GM12892 (cell line): ENCODE measurements at regions not wholly inside any gene's neighbourhood (a gene's known extent, or its start where the extent isn't known, plus 50 kb on each side); places are given as distances from the start of the nearest gene placed in this dataset.

Experiments
- DNase-seq: peaks from one replicate; pipeline ENCODE4 v3.0.0; 2011; ENCODE audit not compliant: insufficient read length
- FAIRE-seq: peaks from 2 replicates; lab custom pipeline; 2011; peaks lifted over from hg19 to GRCh38; lab: Jason Lieb, UNC
- POLR2A ChIP-seq: IDR thresholded peaks from 2 replicates; pipeline ENCODE4 v1.6.1; 2011; ENCODE audit warnings: low read depth, low read length, control low read depth
- POLR2AphosphoS5 ChIP-seq: IDR thresholded peaks from 2 replicates; pipeline ENCODE4 v1.6.1; 2011; ENCODE audit warnings: low read depth, low read length, control low read depth
- TAF1 ChIP-seq: IDR thresholded peaks from 2 replicates; pipeline ENCODE4 v1.6.1; 2011; ENCODE audit warnings: low read depth, mild to moderate bottlenecking, control low read depth, low read length, borderline replicate concordance

DNA sequence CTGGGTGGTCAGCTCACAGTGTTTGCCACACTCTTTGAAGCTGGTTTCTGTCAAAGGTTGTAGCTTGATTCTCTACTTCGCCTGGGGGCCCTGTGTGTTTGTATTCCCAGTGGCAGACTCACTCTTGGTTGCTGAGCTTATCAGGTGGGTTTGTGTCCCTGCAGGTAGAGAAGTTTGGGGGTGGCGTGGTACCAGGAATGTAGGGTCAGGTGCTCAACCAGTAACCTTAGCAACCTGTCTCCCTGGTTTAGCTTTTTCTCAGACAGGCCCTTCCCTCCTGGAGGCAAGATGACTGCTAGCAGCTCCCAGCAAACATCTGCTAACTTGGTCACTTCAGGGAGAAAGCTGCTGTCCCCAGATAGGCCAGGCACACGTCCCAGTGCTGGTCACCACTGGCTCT, 352.2 kb downstream of the AACS start:
- TF ChIP-seq TAF1 = no peak
- TF ChIP-seq POLR2A = no peak
- no peak for TF ChIP-seq POLR2AphosphoS5
- no peak for DNase-seq
- FAIRE-seq = no peak

DNA sequence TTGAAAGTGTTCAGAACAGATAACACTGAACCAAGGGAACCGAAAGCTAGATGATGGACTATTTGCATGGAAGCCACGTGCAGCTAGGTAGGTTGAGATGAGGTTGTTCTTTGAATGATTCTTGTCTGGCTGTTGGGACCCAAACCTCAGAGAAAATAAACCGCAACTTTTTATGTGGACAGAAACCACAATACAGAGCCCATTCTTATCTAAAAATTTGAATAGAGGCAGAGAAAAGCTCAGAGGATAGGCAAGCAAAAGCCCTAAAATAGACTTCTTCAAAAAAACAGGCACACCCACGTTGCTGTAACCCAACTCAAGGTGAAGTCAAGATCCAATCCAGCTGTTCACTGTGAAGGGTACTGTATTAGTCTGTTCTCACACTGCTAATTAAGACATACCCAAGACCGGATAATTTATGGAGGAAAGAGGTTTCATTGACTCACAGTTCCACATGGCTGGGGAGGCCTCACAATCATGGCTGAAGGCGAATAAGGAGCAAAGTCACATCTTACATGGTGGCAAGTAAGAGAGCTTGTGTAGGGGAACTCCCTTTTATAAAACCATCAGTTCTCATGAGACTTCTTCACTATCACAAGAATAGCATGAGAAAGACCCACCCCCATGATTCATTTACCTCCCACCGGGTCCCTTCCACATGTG, 353.8 kb downstream of the AACS start:
- TF ChIP-seq POLR2A (no peak), POLR2AphosphoS5 (no peak), TAF1 (no peak)
- DNase-seq (no peak), FAIRE-seq (peak; percentile 67)

DNA sequence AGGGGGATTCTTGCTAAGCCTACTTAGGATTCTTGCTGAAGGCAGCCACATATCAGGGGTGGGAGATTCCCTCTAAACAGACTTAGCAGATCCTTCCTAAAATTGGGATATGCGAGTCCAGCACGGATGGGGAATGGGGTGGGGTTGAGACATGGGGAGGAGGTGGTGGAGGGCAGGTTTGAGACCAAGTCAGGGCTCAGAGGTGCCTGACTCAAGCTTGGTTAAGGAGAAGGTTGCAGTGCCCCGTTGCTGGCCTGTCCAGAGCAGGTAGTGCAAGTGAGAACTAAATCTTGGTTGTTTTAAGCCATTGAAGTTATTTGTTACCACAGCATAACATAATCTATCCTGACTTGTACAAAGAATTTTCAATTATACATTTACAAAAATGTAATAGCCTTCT, 359.7 kb downstream of the AACS start:
- DNase-seq = no peak
- no peak for FAIRE-seq
- TF ChIP-seq TAF1 = no peak
- TF ChIP-seq POLR2A = no peak

DNA sequence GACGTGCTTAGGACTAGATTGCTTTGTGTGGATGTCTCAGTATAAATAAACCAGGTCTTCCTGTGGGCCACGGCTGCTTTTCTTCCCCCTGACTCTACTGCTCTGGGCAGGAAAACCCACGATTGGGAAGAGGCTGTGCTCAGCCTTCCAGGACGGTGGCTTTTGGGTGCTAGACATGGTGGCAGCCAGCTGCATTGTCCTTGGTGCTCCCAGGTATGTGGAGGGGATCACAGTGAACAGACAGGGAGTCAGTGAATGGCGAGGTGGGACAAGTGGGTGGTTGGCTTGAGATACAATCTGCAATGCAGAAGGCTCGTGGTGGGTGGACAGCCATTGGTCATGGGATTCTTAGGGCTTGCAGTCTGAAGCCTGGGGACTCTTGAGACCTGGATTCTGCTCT, 366.3 kb downstream of the AACS start:
- FAIRE-seq (no peak), DNase-seq (no peak)
- no peak for TF ChIP-seq POLR2AphosphoS5
- TF ChIP-seq TAF1 = no peak
- no peak for TF ChIP-seq POLR2A

DNA sequence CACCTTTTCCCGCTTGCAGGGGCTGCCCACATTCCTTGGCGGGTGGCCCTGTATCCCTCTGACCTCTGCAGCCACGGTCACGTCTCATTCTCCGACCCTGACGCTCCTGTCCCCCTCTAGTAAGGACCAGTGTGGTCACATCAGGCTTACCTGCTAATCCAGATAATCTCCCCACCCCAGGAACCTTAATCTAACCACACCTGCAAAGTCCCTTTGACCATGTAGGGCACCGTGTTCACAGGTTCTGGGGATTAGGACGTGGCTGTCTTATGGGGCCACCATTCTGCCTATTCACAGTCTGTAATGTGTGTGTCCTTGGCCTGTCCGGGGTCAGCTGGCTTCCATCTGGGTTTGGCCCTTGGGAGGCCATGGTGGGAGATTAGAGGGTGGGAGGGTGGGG, 368.9 kb downstream of the AACS start:
- DNase-seq (no peak), FAIRE-seq (no peak)
- no peak for TF ChIP-seq POLR2A
- no peak for TF ChIP-seq TAF1
- TF ChIP-seq POLR2AphosphoS5 = no peak

DNA sequence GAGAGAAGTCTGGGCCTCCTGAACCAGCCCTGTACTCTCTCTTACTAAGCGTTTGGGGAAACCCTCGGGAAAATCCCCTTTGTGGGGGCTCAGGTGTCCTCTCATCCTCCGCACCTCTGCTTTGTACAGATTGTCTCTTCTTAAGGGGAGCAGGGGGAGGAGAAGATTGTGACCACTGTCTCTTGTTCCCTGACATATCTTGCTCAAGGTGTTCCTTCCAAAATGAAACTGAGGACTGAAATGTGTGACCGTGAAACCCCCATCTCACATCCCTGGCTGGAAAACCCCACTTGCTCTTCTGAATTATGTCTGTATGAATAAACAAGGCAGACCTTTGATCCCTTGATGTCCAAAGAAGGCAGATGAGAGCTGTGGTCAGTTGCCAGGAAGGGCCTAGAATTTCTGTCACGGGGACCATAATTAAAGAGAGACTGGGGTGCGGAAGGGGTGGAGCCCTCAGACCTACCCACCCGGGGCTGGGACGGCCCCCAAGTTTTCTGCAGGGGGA, 369.8 kb downstream of the AACS start:
- no peak for TF ChIP-seq POLR2AphosphoS5
- no peak for TF ChIP-seq POLR2A
- TF ChIP-seq TAF1 = no peak

DNA sequence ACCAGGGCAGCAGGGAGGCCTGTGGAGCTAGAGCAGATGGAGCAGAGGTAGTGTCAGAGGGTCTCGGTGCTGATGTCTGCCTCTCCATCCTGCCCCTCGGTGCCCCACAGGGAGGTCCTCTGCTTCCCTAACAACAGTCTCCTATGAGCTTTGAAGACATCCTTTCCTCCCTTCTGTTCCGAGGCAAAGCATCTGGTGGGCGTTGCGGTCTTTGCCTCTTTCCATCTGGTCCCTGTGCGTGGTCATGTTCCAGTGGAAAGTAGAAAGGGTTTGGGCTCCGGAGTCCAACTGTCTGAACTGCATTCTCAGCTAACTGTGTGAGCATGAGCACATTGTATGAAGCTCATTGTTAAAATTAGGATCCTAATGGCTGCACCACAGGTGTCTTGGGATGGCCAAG, 370.6 kb downstream of the AACS start:
- FAIRE-seq = no peak

More for the DNA sequence above, 369.8 kb downstream of the AACS start:
- DNase-seq (peak; percentile 32), FAIRE-seq (peak; percentile 90)

DNA sequence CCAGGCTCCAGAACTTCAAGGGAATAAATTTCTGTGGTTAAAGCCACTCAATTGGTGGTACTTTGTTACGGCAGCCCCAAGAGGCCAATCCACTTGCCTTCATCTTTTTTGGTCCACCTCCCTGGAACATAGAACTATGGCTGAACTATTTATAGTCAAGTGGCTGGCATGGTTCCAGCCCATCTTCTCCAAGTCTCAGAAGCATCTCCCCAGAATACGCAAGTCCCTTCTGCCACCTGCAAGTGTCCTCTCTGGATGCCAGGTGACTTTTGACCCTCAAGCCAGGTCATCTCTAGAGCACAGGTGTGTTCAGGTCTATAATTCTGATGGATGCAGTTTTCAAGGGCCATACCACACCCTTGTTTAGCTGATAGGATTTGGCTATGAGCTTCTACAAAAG, 371.5 kb downstream of the AACS start:
- TF ChIP-seq TAF1 = no peak
- FAIRE-seq (no peak), DNase-seq (no peak)

More for the DNA sequence above, 370.6 kb downstream of the AACS start:
- no peak for TF ChIP-seq POLR2A
- no peak for TF ChIP-seq TAF1
- TF ChIP-seq POLR2AphosphoS5 = no peak
- DNase-seq = no peak

DNA sequence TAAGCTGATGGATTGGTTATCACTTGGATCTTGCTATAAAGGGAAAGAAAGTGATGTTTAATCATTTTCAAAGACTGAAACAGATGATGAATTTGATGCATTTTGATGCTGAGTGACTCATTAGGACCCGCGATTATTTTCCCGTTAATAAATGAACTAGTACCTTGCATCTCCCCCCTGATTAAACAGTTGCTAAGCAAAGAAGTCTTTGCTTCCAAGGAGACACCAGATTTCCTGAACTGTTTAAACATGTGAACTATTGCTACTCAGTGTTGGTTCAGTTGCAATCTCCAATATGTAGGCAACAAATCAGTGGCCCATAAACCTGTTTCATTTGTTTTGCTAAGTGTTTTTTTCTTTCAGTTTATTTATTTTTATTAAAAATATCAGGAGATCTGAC, 375.2 kb downstream of the AACS start:
- DNase-seq (no peak), FAIRE-seq (no peak)
- TF ChIP-seq POLR2A (no peak), TAF1 (no peak), POLR2AphosphoS5 (no peak)

DNA sequence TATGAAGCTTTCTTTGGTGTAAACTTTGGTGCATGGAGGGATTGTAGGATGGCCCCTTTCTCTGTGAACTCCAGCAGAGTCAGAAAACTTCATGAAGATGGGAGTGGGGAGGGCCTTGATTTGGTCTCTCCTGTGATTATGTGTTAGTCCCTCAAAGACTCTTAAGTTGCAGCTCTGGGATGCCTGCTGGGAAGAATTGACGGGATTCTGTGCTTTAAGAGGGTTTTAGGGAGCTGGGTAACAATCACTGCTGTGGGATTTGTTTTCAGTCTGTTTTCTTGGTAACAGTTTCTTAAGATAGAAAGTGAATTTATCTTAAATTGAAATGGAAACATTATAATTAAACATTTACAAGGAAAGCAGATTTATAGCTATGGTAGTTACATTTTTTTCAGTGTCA, 378.1 kb downstream of the AACS start:
- no peak for DNase-seq
- TF ChIP-seq POLR2AphosphoS5 = no peak
- no peak for TF ChIP-seq POLR2A
- no peak for TF ChIP-seq TAF1
- no peak for FAIRE-seq

DNA sequence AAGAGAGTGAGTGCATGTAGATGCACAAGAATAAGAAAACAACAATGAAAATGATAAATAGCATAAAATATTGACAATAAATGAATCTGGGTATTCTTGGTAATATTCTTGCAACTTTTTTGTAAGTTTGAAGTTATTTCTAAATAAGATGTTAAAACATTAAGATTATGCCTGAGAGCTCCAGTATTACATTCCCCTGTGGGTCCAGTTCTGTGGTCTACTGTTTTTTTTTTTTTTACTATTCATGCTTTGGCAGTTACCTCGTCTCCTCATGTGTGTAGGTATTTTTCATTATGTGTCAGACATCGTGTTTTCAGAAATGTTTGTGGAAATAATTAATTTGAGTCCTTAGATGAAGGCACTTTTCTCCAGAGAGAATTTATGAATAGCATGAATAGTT, 386.2 kb downstream of the AACS start:
- no peak for DNase-seq
- TF ChIP-seq POLR2AphosphoS5 (no peak), POLR2A (no peak), TAF1 (no peak)
- FAIRE-seq = no peak

DNA sequence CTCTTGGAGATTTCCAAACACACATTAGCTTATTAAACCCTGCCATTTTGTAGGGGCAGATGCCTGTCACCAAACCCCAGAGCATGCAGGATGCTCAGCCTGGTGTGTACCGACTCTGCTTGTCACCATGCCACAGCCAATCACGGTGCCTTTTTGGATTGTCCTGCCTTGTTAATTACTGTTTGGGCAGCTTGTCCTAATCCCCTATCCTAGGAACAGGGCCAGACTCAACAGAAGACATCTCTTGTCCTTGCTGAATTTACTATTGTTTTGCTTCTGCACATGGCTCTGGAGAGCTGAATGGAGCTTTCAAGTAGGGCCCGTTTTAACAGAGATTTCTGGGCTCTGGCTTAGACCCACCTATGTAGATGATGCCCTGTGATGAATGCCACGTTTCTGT, 388.5 kb downstream of the AACS start:
- DNase-seq (no peak), FAIRE-seq (no peak)
- TF ChIP-seq POLR2AphosphoS5 = no peak
